ENCODE measurements at regions not wholly inside any gene's neighbourhood (a gene's known extent, or its start where the extent isn't known, plus 50 kb on each side); places are given as distances from the start of the nearest gene placed in this dataset.

DNA sequence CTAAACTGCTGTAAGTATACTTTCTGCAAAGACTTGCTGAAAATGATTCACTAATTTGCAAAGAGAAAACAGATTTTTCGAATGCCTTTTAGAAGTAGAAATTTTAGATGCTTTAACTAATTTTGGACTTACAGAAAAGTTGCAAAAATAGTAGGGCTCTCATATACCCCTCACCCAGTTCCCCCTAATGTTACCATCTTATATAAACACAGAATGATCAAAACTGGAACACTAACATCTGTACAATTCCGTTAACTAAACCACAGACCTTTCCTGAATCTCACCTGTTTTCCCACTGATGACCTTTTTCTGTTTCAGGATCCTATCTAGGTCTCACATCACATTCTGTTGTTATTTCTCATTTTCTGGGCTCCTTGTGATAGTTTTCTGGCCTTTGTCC, 454.8 kb downstream of the SHQ1 start:
- H3K36me3 ChIP-seq (ENCODE audit: control insufficient read depth, insufficient read depth, low read length) = no peaks in the 10 kb centered on the region

GRCh38 chr3:72391659-72392058, 456.6 kb downstream of the SHQ1 start:
- Histone ChIP-seq H3K4me3 (ENCODE audit: low read depth, low read length) (no peak overlapping the region), H3K27me3 (ENCODE audit: control insufficient read depth, insufficient read depth, low read length) (no peaks in the 10 kb centered on the region), H3K36me3 (ENCODE audit: control insufficient read depth, insufficient read depth, low read length) (no peaks in the 10 kb centered on the region)
- no peak for DNase-seq (ENCODE audit: low read depth)
- TF ChIP-seq CTCF (IDR thresholded peaks at IDR 0.05; ENCODE audit: insufficient read depth, low read length, poor library complexity, severe bottlenecking) = no peak

More for the DNA sequence above, 454.8 kb downstream of the SHQ1 start:
- Histone ChIP-seq H3K4me3 (ENCODE audit: low read depth, low read length) (no peak overlapping the region), H3K27me3 (ENCODE audit: control insufficient read depth, insufficient read depth, low read length) (no peaks in the 10 kb centered on the region)
- DNase-seq (ENCODE audit: low read depth) = no peak
- no peak for TF ChIP-seq CTCF (IDR thresholded peaks at IDR 0.05; ENCODE audit: insufficient read depth, low read length, poor library complexity, severe bottlenecking)

GRCh38 chr3:72390841-72391240, 457.4 kb downstream of the SHQ1 start:
- Histone ChIP-seq H3K36me3 (ENCODE audit: control insufficient read depth, insufficient read depth, low read length) (no peaks in the 10 kb centered on the region), H3K4me3 (ENCODE audit: low read depth, low read length) (no peak overlapping the region), H3K27me3 (ENCODE audit: control insufficient read depth, insufficient read depth, low read length) (no peaks in the 10 kb centered on the region)
- DNase-seq (ENCODE audit: low read depth) = no peak
- no peak for TF ChIP-seq CTCF (IDR thresholded peaks at IDR 0.05; ENCODE audit: insufficient read depth, low read length, poor library complexity, severe bottlenecking)

- Histone ChIP-seq H3K27me3 (ENCODE audit: control insufficient read depth, insufficient read depth, low read length) (no peaks in the 10 kb centered on the region), H3K4me3 (ENCODE audit: low read depth, low read length) (no peak overlapping the region), H3K36me3 (ENCODE audit: control insufficient read depth, insufficient read depth, low read length) (no peaks in the 10 kb centered on the region)
- DNase-seq (ENCODE audit: low read depth) = no peak
- no peak for TF ChIP-seq CTCF (IDR thresholded peaks at IDR 0.05; ENCODE audit: insufficient read depth, low read length, poor library complexity, severe bottlenecking)
Measured at GRCh38 chr3:72388644-72389043, 459.6 kb downstream of the SHQ1 start.

DNA sequence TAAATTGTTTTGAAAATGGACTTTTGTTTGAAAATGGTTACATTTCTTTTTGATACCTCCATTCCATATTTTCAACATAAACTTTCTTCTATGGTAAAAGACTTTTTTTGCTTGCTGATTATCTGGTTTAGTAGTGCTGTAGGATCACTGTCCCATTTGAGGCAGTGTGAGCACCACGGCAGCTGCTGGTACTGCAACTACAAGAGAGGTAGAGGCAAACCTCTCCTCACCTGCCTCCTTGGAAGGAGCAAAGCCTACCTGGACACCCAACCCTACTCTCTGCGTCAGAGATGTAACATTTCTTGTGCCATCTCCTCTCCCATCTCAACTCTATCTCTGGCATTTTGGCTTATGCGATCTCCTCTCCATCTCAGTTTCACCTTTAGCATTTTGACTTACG, 460.1 kb downstream of the SHQ1 start:
- DNase-seq (ENCODE audit: low read depth) = no peak
- Histone ChIP-seq H3K36me3 (ENCODE audit: control insufficient read depth, insufficient read depth, low read length) (no peaks in the 10 kb centered on the region), H3K27me3 (ENCODE audit: control insufficient read depth, insufficient read depth, low read length) (no peaks in the 10 kb centered on the region), H3K4me3 (ENCODE audit: low read depth, low read length) (no peak overlapping the region)
- TF ChIP-seq CTCF (IDR thresholded peaks at IDR 0.05; ENCODE audit: insufficient read depth, low read length, poor library complexity, severe bottlenecking) = no peak

DNA sequence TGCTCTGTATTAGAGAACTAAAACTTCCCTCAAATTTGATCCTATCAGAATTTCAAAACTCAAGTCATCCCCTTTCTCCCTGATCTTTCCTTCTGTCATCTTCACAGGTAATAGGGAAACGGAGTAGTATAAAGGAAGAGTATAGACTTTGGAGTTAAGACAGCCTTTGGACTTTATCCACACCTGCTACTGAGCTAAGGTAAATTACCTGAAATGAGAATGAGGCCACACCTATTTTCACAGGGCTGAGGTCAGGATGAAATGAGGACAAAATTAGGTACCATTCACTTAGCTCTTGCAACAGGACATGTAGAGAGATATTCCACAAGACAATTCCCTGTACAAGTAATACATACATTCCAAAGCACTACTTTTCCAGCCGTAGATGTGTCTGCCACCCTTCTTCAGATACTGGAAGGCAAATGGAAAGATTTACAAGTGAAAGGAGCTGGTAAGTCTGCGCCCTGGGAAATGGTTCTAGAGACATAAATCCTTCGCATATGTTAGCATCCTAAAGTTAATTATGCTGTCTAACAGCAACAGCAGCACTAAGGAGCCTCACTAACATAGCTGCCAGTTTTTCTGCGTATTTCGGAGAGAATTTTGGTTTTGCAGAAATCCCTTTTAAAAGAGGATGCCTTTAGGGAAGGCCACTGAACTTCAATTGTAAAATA, 461.8 kb downstream of the SHQ1 start:
- DNase-seq (ENCODE audit: low read depth) = no peak
- TF ChIP-seq CTCF (IDR thresholded peaks at IDR 0.05; ENCODE audit: insufficient read depth, low read length, poor library complexity, severe bottlenecking) = no peak
- H3K4me3 ChIP-seq (ENCODE audit: low read depth, low read length) = no peak overlapping the region
- no peaks in the 10 kb centered on the region for H3K27me3 ChIP-seq (ENCODE audit: control insufficient read depth, insufficient read depth, low read length)
- no peaks in the 10 kb centered on the region for H3K36me3 ChIP-seq (ENCODE audit: control insufficient read depth, insufficient read depth, low read length)

Data from kidney epithelial cell (primary cell).